PFSK-1 (cell line): ENCODE measurements at regions not wholly inside any gene's neighbourhood (a gene's known extent, or its start where the extent isn't known, plus 50 kb on each side); places are given as distances from the start of the nearest gene placed in this dataset.

Experiments used
- POLR2AphosphoS5 ChIP-seq: IDR thresholded peaks from 2 replicates; pipeline ENCODE4 v1.6.1; 2012; ENCODE audit warnings: low read depth, mild to moderate bottlenecking, control low read depth, low read length, moderate library complexity
- TAF1 ChIP-seq: IDR thresholded peaks from 2 replicates; pipeline ENCODE4 v1.6.1; 2012; ENCODE audit warnings: low read length, control low read depth, borderline replicate concordance; ENCODE audit not compliant: insufficient read depth
- TF ChIP-seq, protein P1 (sequence below), 2 experiments: IDR thresholded peaks; 2 replicates each; pipeline versions ENCODE4 v1.6.1 to v1.8.0; 2011 to 2012; ENCODE audit warnings: low read depth in 2 of 2, low read length in 2 of 2, control low read depth in 1 of 2, inconsistent platforms in 1 of 2, mild to moderate bottlenecking in 1 of 2, moderate library complexity in 1 of 2; ENCODE audit not compliant: insufficient read depth in 1 of 2

DNA sequence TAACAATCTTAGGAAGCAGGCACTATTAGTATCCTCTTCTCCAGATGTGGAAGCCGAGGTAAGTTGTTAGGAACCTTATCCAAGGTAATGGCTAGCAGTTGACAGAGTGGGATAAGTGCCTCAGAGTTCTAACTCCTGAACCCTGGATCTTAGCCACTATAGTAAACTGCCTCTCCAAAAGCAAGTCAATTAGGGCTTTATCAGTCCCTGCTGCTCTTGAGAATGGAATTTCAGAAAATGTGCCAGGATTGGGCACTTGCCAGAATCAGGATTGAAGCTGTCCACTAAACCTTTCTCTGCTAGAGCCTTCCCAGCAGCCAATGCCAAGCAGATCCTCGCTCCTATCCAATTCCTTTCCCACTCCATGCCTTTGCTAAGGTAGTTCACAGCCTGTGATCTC is 777.5 kb upstream of the POM121L12 start:
- TF ChIP-seq TAF1 (no peak), POLR2AphosphoS5 (no peak)
- TF ChIP-seq, protein P1, sequence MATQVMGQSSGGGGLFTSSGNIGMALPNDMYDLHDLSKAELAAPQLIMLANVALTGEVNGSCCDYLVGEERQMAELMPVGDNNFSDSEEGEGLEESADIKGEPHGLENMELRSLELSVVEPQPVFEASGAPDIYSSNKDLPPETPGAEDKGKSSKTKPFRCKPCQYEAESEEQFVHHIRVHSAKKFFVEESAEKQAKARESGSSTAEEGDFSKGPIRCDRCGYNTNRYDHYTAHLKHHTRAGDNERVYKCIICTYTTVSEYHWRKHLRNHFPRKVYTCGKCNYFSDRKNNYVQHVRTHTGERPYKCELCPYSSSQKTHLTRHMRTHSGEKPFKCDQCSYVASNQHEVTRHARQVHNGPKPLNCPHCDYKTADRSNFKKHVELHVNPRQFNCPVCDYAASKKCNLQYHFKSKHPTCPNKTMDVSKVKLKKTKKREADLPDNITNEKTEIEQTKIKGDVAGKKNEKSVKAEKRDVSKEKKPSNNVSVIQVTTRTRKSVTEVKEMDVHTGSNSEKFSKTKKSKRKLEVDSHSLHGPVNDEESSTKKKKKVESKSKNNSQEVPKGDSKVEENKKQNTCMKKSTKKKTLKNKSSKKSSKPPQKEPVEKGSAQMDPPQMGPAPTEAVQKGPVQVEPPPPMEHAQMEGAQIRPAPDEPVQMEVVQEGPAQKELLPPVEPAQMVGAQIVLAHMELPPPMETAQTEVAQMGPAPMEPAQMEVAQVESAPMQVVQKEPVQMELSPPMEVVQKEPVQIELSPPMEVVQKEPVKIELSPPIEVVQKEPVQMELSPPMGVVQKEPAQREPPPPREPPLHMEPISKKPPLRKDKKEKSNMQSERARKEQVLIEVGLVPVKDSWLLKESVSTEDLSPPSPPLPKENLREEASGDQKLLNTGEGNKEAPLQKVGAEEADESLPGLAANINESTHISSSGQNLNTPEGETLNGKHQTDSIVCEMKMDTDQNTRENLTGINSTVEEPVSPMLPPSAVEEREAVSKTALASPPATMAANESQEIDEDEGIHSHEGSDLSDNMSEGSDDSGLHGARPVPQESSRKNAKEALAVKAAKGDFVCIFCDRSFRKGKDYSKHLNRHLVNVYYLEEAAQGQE (IDR thresholded peaks at IDR 0.05; ENCODE audit: insufficient read depth in 1 of 2, low read depth in 2 of 2, low read length in 2 of 2), result no peak
